C4-2B (cell line): ENCODE measurements at regions not wholly inside any gene's neighbourhood (a gene's known extent, or its start where the extent isn't known, plus 50 kb on each side); places are given as distances from the start of the nearest gene placed in this dataset.

Source experiments
- CTCF ChIP-seq: fragments of 450-650 bp; conservative IDR thresholded peaks from 2 replicates; pipeline ENCODE4 v1.5.1; 2017; ENCODE audit warnings: mild to moderate bottlenecking
- ZFX ChIP-seq: fragments of 450-650 bp; IDR thresholded peaks from 2 replicates; pipeline ENCODE4 v1.6.1; 2017

GRCh38 chr1:218967254-218967653 is 206.4 kb upstream of the LYPLAL1 start:
- TF ChIP-seq CTCF (no peak), ZFX (no peak)
